ENCODE measurements at regions not wholly inside any gene's neighbourhood (a gene's known extent, or its start where the extent isn't known, plus 50 kb on each side); places are given as distances from the start of the nearest gene placed in this dataset.
"Not testable (repeated sequence)": the region's sequence is repeated elsewhere in the genome, so short reads cannot be mapped to it uniquely, and the experiment has no call there.

- DNase-seq: not testable (repeated sequence)
These were observed 51.6 kb upstream of the ASAH2B start for GRCh38 chr10:50688183-50688582.

- not testable (repeated sequence) for DNase-seq
These were observed 55.4 kb upstream of the ASAH2B start for GRCh38 chr10:50684365-50684764.

- not testable (repeated sequence) for DNase-seq
These were observed 56.5 kb upstream of the ASAH2B start for GRCh38 chr10:50683198-50683751.

GRCh38 chr10:50680606-50681005 is 56.9 kb upstream of the SGMS1 start:
- not testable (repeated sequence) for DNase-seq

GRCh38 chr10:50679149-50679548 is 55.4 kb upstream of the SGMS1 start:
- DNase-seq: peak in 1 of 2 experiments; percentile 6
- TF ChIP-seq POLR2A (IDR thresholded peaks at IDR 0.05; ENCODE audit: low read length): no peak
- TF ChIP-seq GATA1 (IDR thresholded peaks at IDR 0.05; ENCODE audit: low read depth, low read length): no peak

- not testable (repeated sequence) for DNase-seq
These were observed 51.8 kb upstream of the SGMS1 start for GRCh38 chr10:50675555-50675954.

GRCh38 chr10:50674469-50675254 is 50.9 kb upstream of the SGMS1 start:
- no peak for DNase-seq

More at GRCh38 chr10:50674469-50675254, 50.9 kb upstream of the SGMS1 start:
- TF ChIP-seq POLR2A (IDR thresholded peaks at IDR 0.05; ENCODE audit: low read length) (no peak), GATA1 (IDR thresholded peaks at IDR 0.05; ENCODE audit: low read depth, low read length) (no peak)
